OCI-LY1 (cell line): ENCODE measurements at regions not wholly inside any gene's neighbourhood (a gene's known extent, or its start where the extent isn't known, plus 50 kb on each side); places are given as distances from the start of the nearest gene placed in this dataset.
A peak's percentile ranks its signal among the peaks of the same experiment; 100 is the strongest.

ENCODE experiments used
- CTCF ChIP-seq: fragments of 200-600 bp; sonication (generic), shearing (Covaris generic); IDR thresholded peaks from 2 replicates; pipeline ENCODE4 v1.5.1; 2017; ENCODE audit warnings: mild to moderate bottlenecking, antibody characterized with exemption, low read length, moderate library complexity, mixed read lengths
- EZH2 ChIP-seq: fragments of 200-600 bp; sonication (generic), shearing (Covaris generic); IDR thresholded peaks from 2 replicates; pipeline ENCODE4 v1.8.0; 2017; ENCODE audit warnings: borderline replicate concordance, mixed run types, mild to moderate bottlenecking, antibody characterized with exemption, low read length, moderate library complexity, mixed read lengths

- peak; percentile 48 for TF ChIP-seq CTCF
- TF ChIP-seq EZH2: no peak
Observed at GRCh38 chr20:47854687-47855212, 69.5 kb upstream of the SULF2 start.
